ENCODE measurements at regions not wholly inside any gene's neighbourhood (a gene's known extent, or its start where the extent isn't known, plus 50 kb on each side); places are given as distances from the start of the nearest gene placed in this dataset.

DNA sequence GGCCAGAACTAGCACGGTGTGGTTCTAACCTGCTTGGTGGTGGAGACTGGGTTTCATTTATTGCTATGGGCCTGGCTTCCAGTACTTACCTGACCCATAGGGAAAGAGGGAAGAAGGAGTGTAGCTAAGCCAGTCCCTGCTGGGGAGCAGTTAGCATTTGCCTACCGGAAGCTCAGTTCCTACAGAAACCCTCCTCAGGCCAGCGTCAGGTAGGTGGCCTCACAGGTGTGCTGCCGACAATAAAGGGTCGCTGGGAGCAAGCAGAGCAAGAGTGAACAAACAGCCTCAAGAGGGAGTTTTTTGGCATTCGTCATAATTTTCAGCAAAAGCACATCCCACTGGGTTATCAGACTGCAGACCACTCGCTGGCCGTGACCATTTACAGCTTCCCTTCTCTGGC, 740.6 kb upstream of the TENM3 start:
- TF ChIP-seq POLR2A (IDR thresholded peaks at IDR 0.05) (no peak), CTCF (IDR thresholded peaks at IDR 0.05) (no peak)
